RWPE2 (cell line): ENCODE measurements at regions not wholly inside any gene's neighbourhood (a gene's known extent, or its start where the extent isn't known, plus 50 kb on each side); places are given as distances from the start of the nearest gene placed in this dataset.

Experiments
- ATAC-seq: fragments of 200-7000 bp; cut with Tn5 transposase; 3 replicates; pipeline ENCODE4 v1.9.1; 2021; ENCODE audit warnings: low read depth
- DNase-seq: peaks from one replicate; pipeline ENCODE4 v3.0.0-alpha.2; 2020; ENCODE audit warnings: low spot score
- H3K27ac ChIP-seq: fragments of 450-650 bp; 2 replicates; pipeline ENCODE4 v1.5.1; 2017; ENCODE audit warnings: mild to moderate bottlenecking; ENCODE audit not compliant: poor library complexity, severe bottlenecking
- H3K27me3 ChIP-seq: fragments of 250-450 bp; sonication (Bioruptor Pico); 2 replicates; pipeline ENCODE4 v1.5.1; 2021; ENCODE audit warnings: mild to moderate bottlenecking, moderate library complexity; ENCODE audit not compliant: insufficient read depth, poor library complexity, severe bottlenecking
- H3K36me3 ChIP-seq: fragments of 250-450 bp; sonication (Bioruptor Pico); 2 replicates; pipeline ENCODE4 v1.5.1; 2020; ENCODE audit warnings: low read depth, mild to moderate bottlenecking, moderate library complexity
- H3K4me1 ChIP-seq: fragments of 250-450 bp; sonication (Bioruptor Pico); 2 replicates; pipeline ENCODE4 v1.5.1; 2021; ENCODE audit warnings: mild to moderate bottlenecking, moderate library complexity; ENCODE audit not compliant: insufficient read depth, poor library complexity, severe bottlenecking
- H3K4me3 ChIP-seq: fragments of 250-450 bp; sonication (Bioruptor Pico); 2 replicates; pipeline ENCODE4 v1.5.1; 2021; ENCODE audit warnings: mild to moderate bottlenecking, moderate library complexity; ENCODE audit not compliant: severe bottlenecking
- H3K9me3 ChIP-seq: fragments of 250-450 bp; sonication (Bioruptor Pico); 2 replicates; pipeline ENCODE4 v1.5.1; 2021; ENCODE audit warnings: mild to moderate bottlenecking, moderate library complexity; ENCODE audit not compliant: severe bottlenecking
- TF ChIP-seq, protein P1 (sequence below): fragments of 450-650 bp; IDR thresholded peaks from one replicate; pipeline ENCODE4 v1.5.1; 2017; ENCODE audit warnings: mild to moderate bottlenecking, moderate library complexity; ENCODE audit not compliant: poor library complexity, severe bottlenecking

DNA sequence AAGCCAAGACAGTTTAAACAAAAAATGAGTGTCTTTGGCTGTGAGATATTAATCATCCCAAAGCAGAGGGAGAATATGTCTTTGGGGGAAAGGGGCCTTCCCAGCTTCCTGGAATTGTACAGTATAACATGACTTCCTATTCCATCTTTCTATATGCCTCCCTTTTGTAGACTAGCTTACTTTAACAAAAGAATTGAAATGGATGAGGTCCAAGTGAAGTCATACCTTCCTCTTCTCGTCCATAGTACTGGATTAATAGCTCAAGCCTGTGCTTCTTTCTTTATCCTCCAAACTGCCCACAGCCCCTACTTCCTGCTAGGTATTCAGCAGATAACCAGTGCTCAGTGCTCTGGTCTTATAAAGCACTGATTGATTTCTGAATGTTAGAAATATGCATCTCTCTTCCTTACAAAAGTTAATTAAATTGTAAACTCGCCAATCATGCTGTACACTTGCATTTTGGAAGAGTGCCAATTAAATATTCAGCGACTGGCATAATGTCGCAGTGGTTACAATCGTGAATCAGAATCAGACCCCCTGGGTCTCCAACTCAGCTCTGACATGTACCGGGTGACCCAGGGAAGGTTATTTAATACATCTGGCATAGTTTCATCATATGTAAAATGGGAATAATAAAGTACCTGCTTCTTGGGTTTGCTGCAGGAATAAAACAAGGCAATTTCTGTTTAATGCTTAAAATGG, 325.1 kb downstream of the RND3 start:
- no peak for DNase-seq
- no peaks in the 10 kb centered on the region for H3K9me3 ChIP-seq
- H3K4me3 ChIP-seq: no peak overlapping the region
- H3K27ac ChIP-seq: no peak overlapping the region
- H3K4me1 ChIP-seq: peaks cover 16% of the 10 kb centered on the region
- ATAC-seq: no peak
- TF ChIP-seq, protein P1, sequence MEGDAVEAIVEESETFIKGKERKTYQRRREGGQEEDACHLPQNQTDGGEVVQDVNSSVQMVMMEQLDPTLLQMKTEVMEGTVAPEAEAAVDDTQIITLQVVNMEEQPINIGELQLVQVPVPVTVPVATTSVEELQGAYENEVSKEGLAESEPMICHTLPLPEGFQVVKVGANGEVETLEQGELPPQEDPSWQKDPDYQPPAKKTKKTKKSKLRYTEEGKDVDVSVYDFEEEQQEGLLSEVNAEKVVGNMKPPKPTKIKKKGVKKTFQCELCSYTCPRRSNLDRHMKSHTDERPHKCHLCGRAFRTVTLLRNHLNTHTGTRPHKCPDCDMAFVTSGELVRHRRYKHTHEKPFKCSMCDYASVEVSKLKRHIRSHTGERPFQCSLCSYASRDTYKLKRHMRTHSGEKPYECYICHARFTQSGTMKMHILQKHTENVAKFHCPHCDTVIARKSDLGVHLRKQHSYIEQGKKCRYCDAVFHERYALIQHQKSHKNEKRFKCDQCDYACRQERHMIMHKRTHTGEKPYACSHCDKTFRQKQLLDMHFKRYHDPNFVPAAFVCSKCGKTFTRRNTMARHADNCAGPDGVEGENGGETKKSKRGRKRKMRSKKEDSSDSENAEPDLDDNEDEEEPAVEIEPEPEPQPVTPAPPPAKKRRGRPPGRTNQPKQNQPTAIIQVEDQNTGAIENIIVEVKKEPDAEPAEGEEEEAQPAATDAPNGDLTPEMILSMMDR: no peak
- no peaks in the 10 kb centered on the region for H3K27me3 ChIP-seq
- H3K36me3 ChIP-seq: no peaks in the 10 kb centered on the region

GRCh38 chr2:150160058-150160457, 327.4 kb downstream of the RND3 start:
- Histone ChIP-seq H3K9me3 (no peaks in the 10 kb centered on the region), H3K36me3 (no peaks in the 10 kb centered on the region), H3K4me1 (no peaks in the 10 kb centered on the region), H3K27ac (no peak overlapping the region), H3K27me3 (no peaks in the 10 kb centered on the region), H3K4me3 (no peak overlapping the region)
- ATAC-seq (no peak), DNase-seq (no peak)
- TF ChIP-seq, protein P1: no peak

GRCh38 chr2:150159300-150159699, 328.2 kb downstream of the RND3 start:
- ATAC-seq (no peak), DNase-seq (no peak)
- Histone ChIP-seq H3K4me1 (no peaks in the 10 kb centered on the region), H3K27ac (no peak overlapping the region), H3K27me3 (no peaks in the 10 kb centered on the region), H3K4me3 (no peak overlapping the region), H3K9me3 (no peaks in the 10 kb centered on the region), H3K36me3 (no peaks in the 10 kb centered on the region)
- TF ChIP-seq, protein P1: no peak

- no peak overlapping the region for H3K4me3 ChIP-seq
- DNase-seq (no peak), ATAC-seq (no peak)
- peaks cover 2% of the 10 kb centered on the region for H3K9me3 ChIP-seq
- peaks cover 4% of the 10 kb centered on the region for H3K4me1 ChIP-seq
- no peak overlapping the region for H3K27ac ChIP-seq
- TF ChIP-seq, protein P1: no peak
- no peaks in the 10 kb centered on the region for H3K36me3 ChIP-seq
- H3K27me3 ChIP-seq: no peaks in the 10 kb centered on the region
These were observed 330.6 kb downstream of the RND3 start for GRCh38 chr2:150156876-150157275.

DNA sequence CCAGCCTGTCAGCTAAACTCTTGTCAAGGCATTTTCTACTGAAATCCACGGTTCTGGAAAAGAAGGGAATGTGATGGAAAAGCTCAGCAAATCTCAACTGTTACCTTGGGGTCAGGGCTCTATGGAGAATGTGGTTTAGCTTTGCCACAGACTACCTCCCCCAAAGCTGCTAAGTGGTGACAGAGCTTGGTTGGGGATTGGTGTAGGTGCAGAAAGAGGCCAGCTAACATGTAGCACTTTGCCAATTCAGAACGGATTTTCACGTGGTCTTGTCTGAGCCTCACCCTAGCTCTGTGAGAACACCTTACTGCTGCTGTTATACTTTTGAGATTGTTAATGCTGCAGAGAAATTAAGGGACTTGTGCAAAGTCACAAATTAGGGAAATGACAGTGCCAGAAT, 331.1 kb downstream of the RND3 start:
- TF ChIP-seq, protein P1: no peak
- ATAC-seq (no peak), DNase-seq (no peak)
- H3K36me3 ChIP-seq: no peaks in the 10 kb centered on the region
- H3K27ac ChIP-seq: no peak overlapping the region
- peaks cover 2% of the 10 kb centered on the region for H3K9me3 ChIP-seq
- no peak overlapping the region for H3K4me3 ChIP-seq
- H3K4me1 ChIP-seq: peaks cover 4% of the 10 kb centered on the region
- H3K27me3 ChIP-seq: no peaks in the 10 kb centered on the region
